Nephron (organoid): ENCODE measurements at regions not wholly inside any gene's neighbourhood (a gene's known extent, or its start where the extent isn't known, plus 50 kb on each side); places are given as distances from the start of the nearest gene placed in this dataset.
"Not testable (repeated sequence)": the region's sequence is repeated elsewhere in the genome, so short reads cannot be mapped to it uniquely, and the experiment has no call there.

Source experiments
- H3K27ac Mint-ChIP-seq, 3 experiments: 2 replicates each; pipeline ENCODE4 v1.8.0; 2020; ENCODE audit warnings: mixed read lengths in 3 of 3, mild to moderate bottlenecking in 2 of 3, moderate library complexity in 1 of 3
- H3K27me3 Mint-ChIP-seq: 2 replicates; pipeline ENCODE4 v1.8.0; 2021; ENCODE audit warnings: low read depth, mild to moderate bottlenecking, moderate library complexity, mixed read lengths
- H3K36me3 Mint-ChIP-seq: 2 replicates; pipeline ENCODE4 v1.8.0; 2020; ENCODE audit warnings: low read depth, mixed read lengths
- H3K4me1 Mint-ChIP-seq: 2 replicates; pipeline ENCODE4 v1.8.0; 2020; ENCODE audit warnings: mixed read lengths
- H3K4me3 Mint-ChIP-seq, 3 experiments: 2 replicates each; pipeline ENCODE4 v1.8.0; 2020; ENCODE audit warnings: mild to moderate bottlenecking in 3 of 3, mixed read lengths in 3 of 3, moderate library complexity in 2 of 3
- H3K9me3 Mint-ChIP-seq: 2 replicates; pipeline ENCODE4 v1.8.0; 2020; ENCODE audit warnings: mixed read lengths
- CTCF ChIP-seq, 3 experiments: fragments of 200-600 bp; sonication (generic); IDR thresholded peaks; one replicate each; pipeline ENCODE4 v1.5.0; 2021; ENCODE audit warnings: antibody characterized with exemption in 3 of 3; ENCODE audit not compliant: unreplicated experiment in 3 of 3

- Mint-ChIP-seq H3K9me3 (peaks cover 2% of the 10 kb centered on the region), H3K27ac (no peak overlapping the region), H3K27me3 (no peaks in the 10 kb centered on the region), H3K36me3 (no peaks in the 10 kb centered on the region), H3K4me1 (no peaks in the 10 kb centered on the region), H3K4me3 (no peak overlapping the region)
- TF ChIP-seq CTCF (IDR thresholded peaks at IDR 0.05; ENCODE audit: unreplicated experiment in 3 of 3) = no peak
These were observed 187.8 kb upstream of the NR3C2 start for GRCh38 chr4:148630051-148630450.

DNA sequence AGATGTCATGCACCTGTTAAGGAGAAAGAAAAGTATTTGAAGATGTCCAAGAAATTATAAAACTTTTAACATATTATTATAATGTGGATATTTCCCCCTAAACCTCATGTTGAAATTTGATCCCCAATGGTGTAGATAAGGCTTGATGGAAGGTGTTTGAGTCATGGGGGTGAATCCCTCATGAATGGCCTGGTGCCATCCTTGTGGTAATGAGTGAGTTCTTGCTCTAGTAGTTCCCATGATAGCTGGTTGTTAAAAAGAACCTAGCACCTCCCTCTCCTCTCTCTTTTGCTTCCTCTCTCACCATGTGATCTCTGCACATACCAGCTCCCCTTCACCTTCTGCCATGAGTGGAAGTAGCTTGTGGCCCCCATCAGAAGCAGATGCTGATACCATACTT lies 176.6 kb upstream of the NR3C2 start:
- Mint-ChIP-seq H3K27me3 (no peaks in the 10 kb centered on the region), H3K4me1 (no peaks in the 10 kb centered on the region), H3K9me3 (peaks cover 29% of the 10 kb centered on the region), H3K27ac (no peak overlapping the region), H3K36me3 (no peaks in the 10 kb centered on the region), H3K4me3 (no peak overlapping the region)
- TF ChIP-seq CTCF (IDR thresholded peaks at IDR 0.05; ENCODE audit: unreplicated experiment in 3 of 3) = no peak

GRCh38 chr4:148608968-148609367 lies 166.8 kb upstream of the NR3C2 start:
- no peak overlapping the region for H3K4me3 Mint-ChIP-seq
- no peak overlapping the region for H3K27ac Mint-ChIP-seq
- peaks cover 13% of the 10 kb centered on the region for H3K9me3 Mint-ChIP-seq
- TF ChIP-seq CTCF (IDR thresholded peaks at IDR 0.05; ENCODE audit: unreplicated experiment in 3 of 3) = no peak
- H3K4me1 Mint-ChIP-seq = no peaks in the 10 kb centered on the region
- H3K27me3 Mint-ChIP-seq = no peaks in the 10 kb centered on the region
- no peaks in the 10 kb centered on the region for H3K36me3 Mint-ChIP-seq

DNA sequence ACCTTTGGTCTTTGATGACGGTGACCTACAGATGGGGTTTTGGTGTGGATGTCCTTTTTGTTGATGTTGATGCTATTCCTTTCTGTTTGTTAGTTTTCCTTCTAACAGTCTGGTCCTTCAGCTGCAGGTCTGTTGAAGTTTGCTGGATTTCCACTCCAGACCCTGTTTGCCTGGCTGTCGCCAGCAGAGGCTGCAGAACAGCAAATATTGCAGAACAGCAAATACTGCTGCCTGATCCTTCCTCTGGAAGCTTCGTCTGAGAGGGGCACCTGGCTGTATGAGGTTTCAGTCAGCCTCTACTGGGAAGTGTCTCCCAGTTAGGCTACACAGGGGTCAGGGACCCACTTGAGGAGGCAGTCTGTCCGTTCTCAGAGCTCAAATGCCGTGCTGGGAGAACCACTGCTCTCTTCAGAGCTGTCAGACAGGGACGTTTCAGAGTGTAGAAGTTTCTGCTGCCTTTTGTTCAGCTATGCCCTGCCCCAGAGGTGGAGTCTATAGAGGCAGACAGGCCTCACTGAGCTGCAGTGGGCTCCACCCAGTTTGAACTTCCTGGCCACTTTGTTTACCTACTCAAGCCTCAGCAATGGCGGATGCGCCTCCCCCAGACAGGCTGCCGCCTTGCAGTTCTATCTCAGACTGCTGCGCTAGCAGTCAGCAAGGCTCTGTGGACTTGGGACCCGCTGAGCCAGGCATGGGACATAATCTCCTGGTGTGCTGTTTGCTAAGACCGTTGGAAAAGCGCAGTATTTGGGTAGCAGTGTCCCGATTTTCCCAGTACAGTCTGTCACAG lies 156.4 kb upstream of the NR3C2 start:
- H3K27me3 Mint-ChIP-seq, H3K36me3 Mint-ChIP-seq, H3K4me1 Mint-ChIP-seq, H3K4me3 Mint-ChIP-seq, H3K27ac Mint-ChIP-seq: not testable (repeated sequence)
- peaks cover 47% of the 10 kb centered on the region for H3K9me3 Mint-ChIP-seq

DNA sequence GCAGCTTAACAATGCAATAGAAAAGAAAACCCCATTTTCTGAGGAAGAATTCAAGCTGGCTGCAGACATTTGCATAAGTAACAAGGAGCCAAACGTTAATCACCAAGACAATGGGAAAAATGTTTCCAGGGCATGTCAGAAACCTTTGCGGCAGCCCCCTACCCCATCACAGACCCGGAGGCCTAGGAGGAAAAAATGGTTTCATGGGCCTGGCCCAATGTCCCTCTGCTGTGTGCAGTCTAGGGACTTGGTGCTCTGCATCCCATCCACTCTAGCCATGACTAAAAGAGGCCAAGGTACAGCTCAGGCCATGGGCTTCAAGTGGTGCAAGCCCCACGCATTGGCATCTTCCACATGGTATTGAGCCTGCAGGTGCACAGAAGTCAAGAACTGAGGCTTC lies 147.0 kb upstream of the NR3C2 start:
- no peak overlapping the region for H3K27ac Mint-ChIP-seq

DNA sequence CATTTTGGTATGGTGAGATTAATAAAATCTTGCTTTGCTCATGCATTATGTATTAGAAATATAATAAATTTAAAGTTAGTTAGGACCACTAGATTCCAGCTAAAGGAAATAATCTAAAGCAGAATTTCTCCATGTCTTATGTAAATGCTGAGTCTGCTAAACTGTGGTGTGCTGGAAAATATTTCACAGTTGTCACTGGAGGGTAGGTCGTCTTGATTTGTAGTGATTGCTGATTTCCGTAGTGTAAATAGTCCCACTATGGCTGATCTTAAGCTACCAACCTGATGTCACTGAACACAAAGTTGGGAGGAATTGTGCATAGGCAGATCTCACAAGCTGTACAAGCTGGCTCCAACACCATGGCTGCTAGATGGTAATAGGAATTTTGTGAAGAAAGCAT lies 133.4 kb upstream of the NR3C2 start:
- TF ChIP-seq CTCF (IDR thresholded peaks at IDR 0.05; ENCODE audit: unreplicated experiment in 3 of 3) = no peak
- Mint-ChIP-seq H3K4me1 (peaks cover 15% of the 10 kb centered on the region), H3K36me3 (no peaks in the 10 kb centered on the region), H3K27me3 (no peaks in the 10 kb centered on the region), H3K27ac (no peak overlapping the region), H3K4me3 (no peak overlapping the region), H3K9me3 (peaks cover 6% of the 10 kb centered on the region)

More for the DNA sequence above, 147.0 kb upstream of the NR3C2 start:
- Mint-ChIP-seq H3K36me3 (no peaks in the 10 kb centered on the region), H3K27me3 (no peaks in the 10 kb centered on the region), H3K4me1 (no peaks in the 10 kb centered on the region), H3K4me3 (no peak overlapping the region), H3K9me3 (peaks cover 48% of the 10 kb centered on the region)
- TF ChIP-seq CTCF (IDR thresholded peaks at IDR 0.05; ENCODE audit: unreplicated experiment in 3 of 3) = no peak
